CD14-positive monocyte (primary cell): ENCODE measurements at regions not wholly inside any gene's neighbourhood (a gene's known extent, or its start where the extent isn't known, plus 50 kb on each side); places are given as distances from the start of the nearest gene placed in this dataset.
A peak's percentile ranks its signal among the peaks of the same experiment; 100 is the strongest.

Experiments
- DNase-seq, 3 donors: peaks; one replicate each; pipeline ENCODE4 v3.0.0-alpha.2; 2011 to 2022
- H2AFZ ChIP-seq: 2 replicates; pipeline ENCODE4 v1.6.0; 2012; ENCODE audit warnings: mild to moderate bottlenecking, low read depth, low read length, inconsistent platforms; ENCODE audit not compliant: insufficient read depth, poor library complexity, severe bottlenecking
- H3K27ac ChIP-seq, 2 donors: 1 replicate in 1 of 2; 2 replicates in 1 of 2; pipeline ENCODE4 v1.5.1; 2012 to 2013; ENCODE audit warnings: low read length in 2 of 2, control low read depth in 1 of 2, inconsistent platforms in 1 of 2, low read depth in 1 of 2, mild to moderate bottlenecking in 1 of 2
- H3K27me3 ChIP-seq, 2 donors: one replicate each; pipeline versions ENCODE4 v1.6.0 to v1.6.1; 2011 to 2013; ENCODE audit warnings: low read length in 2 of 2; ENCODE audit not compliant: control insufficient read depth in 2 of 2, insufficient read depth in 2 of 2
- H3K36me3 ChIP-seq, 2 donors: replicated peaks in 1 of 2; 1 replicate in 1 of 2; 2 replicates in 1 of 2; pipeline versions ENCODE4 v1.5.1 to v1.6.1; 2012 to 2013; ENCODE audit warnings: low read length in 2 of 2, control low read depth in 1 of 2, inconsistent platforms in 1 of 2, mild to moderate bottlenecking in 1 of 2; ENCODE audit not compliant: insufficient read depth in 2 of 2, control insufficient read depth in 1 of 2
- H3K4me1 ChIP-seq, 2 donors: 1 replicate in 1 of 2; 2 replicates in 1 of 2; pipeline versions ENCODE4 v1.5.1 to v1.6.1; 2012 to 2013; ENCODE audit warnings: low read length in 2 of 2, control low read depth in 1 of 2, inconsistent platforms in 1 of 2, mild to moderate bottlenecking in 1 of 2, moderate library complexity in 1 of 2; ENCODE audit not compliant: insufficient read depth in 2 of 2, control insufficient read depth in 1 of 2
- H3K4me2 ChIP-seq: replicated peaks from 2 replicates; pipeline ENCODE3; 2012; ENCODE audit warnings: low read length, moderate library complexity, mild to moderate bottlenecking; ENCODE audit not compliant: poor library complexity, severe bottlenecking; ENCODE audit errors: extremely low read depth
- H3K4me3 ChIP-seq, 3 experiments: fragments of 200-600 bp in 1 of 3; sonication (generic) in 1 of 3; replicated peaks in 1 of 3; 1 replicate in 2 of 3; 2 replicates in 1 of 3; pipeline ENCODE4 v1.5.1; 2011 to 2013; ENCODE audit warnings: low read length in 3 of 3, mild to moderate bottlenecking in 3 of 3, control low read depth in 2 of 3, low read depth in 2 of 3, inconsistent platforms in 1 of 3, moderate library complexity in 1 of 3
- H3K79me2 ChIP-seq: 2 replicates; pipeline ENCODE4 v1.6.0; 2012; ENCODE audit warnings: mild to moderate bottlenecking, control low read depth, inconsistent platforms, low read length, moderate library complexity; ENCODE audit not compliant: insufficient read depth
- H3K9ac ChIP-seq: 2 replicates; pipeline ENCODE4 v1.6.0; 2017; ENCODE audit warnings: low read length, mild to moderate bottlenecking; ENCODE audit not compliant: insufficient read depth, poor library complexity, severe bottlenecking
- H3K9me3 ChIP-seq, 2 donors: replicated peaks in 1 of 2; 1 replicate in 1 of 2; 2 replicates in 1 of 2; pipeline versions ENCODE4 v1.5.1 to v1.6.1; 2012 to 2013; ENCODE audit warnings: low read length in 2 of 2, control low read depth in 1 of 2; ENCODE audit not compliant: control insufficient read depth in 1 of 2, insufficient read depth in 1 of 2
- H4K20me1 ChIP-seq: 2 replicates; pipeline ENCODE4 v1.6.0; 2012; ENCODE audit warnings: mild to moderate bottlenecking, low read length, control low read depth, moderate library complexity; ENCODE audit not compliant: insufficient read depth
- H3K27ac Mint-ChIP-seq, 7 donors: one replicate each; pipeline ENCODE4 v1.8.0; 2020; ENCODE audit warnings: mild to moderate bottlenecking in 7 of 7, mixed read lengths in 7 of 7, moderate library complexity in 6 of 7, inconsistent platforms in 2 of 7
- H3K27me3 Mint-ChIP-seq, 3 donors: one replicate each; pipeline ENCODE4 v1.8.0; 2021 to 2022; ENCODE audit warnings: low read depth in 3 of 3, mild to moderate bottlenecking in 3 of 3, mixed read lengths in 3 of 3, moderate library complexity in 3 of 3, inconsistent platforms in 1 of 3
- H3K36me3 Mint-ChIP-seq, 2 donors: one replicate each; pipeline ENCODE4 v1.8.0; 2020; ENCODE audit warnings: mixed read lengths in 2 of 2, inconsistent platforms in 1 of 2, mild to moderate bottlenecking in 1 of 2
- H3K4me1 Mint-ChIP-seq: one replicate; pipeline ENCODE4 v1.8.0; 2020; ENCODE audit warnings: mild to moderate bottlenecking, mixed read lengths
- H3K4me3 Mint-ChIP-seq, 2 donors: one replicate each; pipeline ENCODE4 v1.8.0; 2020; ENCODE audit warnings: mild to moderate bottlenecking in 2 of 2, mixed read lengths in 2 of 2, moderate library complexity in 1 of 2
- H3K9me3 Mint-ChIP-seq, 7 donors: one replicate each; pipeline ENCODE4 v1.8.0; 2020 to 2022; ENCODE audit warnings: mixed read lengths in 7 of 7, mild to moderate bottlenecking in 6 of 7, moderate library complexity in 6 of 7, inconsistent platforms in 2 of 7
- WGBS: methylation state at CpG from one replicate; pipeline ENCODE4 v1.1.5; 2013; ENCODE audit warnings: missing lambda C conversion rate; ENCODE audit not compliant: insufficient coverage; 5-methylcytosine and 5-hydroxymethylcytosine counted together
- intact Hi-C, 2 donors: fragments of 100-400 bp; cut with micrococcal nuclease; formaldehyde crosslinking; loops; one replicate each; pipeline versions ENCODE4 v1.15.0 to v1.15.1; 2023
- TF ChIP-seq, protein P1 (sequence below): fragments of 200-600 bp; IDR thresholded peaks from one replicate; pipeline ENCODE4 v1.8.0; 2022; ENCODE audit warnings: antibody characterized with exemption, mild to moderate bottlenecking

DNA sequence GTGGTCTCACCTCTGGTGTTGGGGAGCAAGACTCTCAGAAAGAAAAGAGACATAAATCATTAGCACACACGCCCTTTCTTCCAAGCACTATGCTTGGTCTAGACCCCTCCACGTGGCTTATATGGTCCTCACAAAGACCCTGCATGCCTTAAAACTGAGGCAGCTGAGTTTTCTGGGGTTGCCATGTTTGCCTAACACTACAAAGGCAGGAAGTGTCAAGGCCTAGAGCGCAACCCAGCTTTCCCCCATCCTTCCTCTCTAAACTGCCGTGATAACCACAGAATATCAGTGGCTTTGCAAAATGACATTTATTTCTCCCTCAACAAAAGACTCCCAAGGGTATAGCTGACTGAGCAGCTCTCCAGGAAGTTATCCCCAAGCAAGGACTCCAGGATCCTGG lies 146.5 kb upstream of the TOP1 start:
- Mint-ChIP-seq H3K9me3 (peaks cover 0 to 8% (median 3%) of the 10 kb centered on the region in 7 donors), H3K4me3 (peak overlapping the region in 1 of 2 donors; percentile 54), H3K4me1 (peaks cover 35% of the 10 kb centered on the region), H3K27me3 (peaks cover 0 to 1% (median 1%) of the 10 kb centered on the region in 3 donors), H3K36me3 (no peaks in the 10 kb centered on the region), H3K27ac (peak overlapping the region in 2 of 7 donors; percentile 46 to 48)
- TF ChIP-seq, protein P1, sequence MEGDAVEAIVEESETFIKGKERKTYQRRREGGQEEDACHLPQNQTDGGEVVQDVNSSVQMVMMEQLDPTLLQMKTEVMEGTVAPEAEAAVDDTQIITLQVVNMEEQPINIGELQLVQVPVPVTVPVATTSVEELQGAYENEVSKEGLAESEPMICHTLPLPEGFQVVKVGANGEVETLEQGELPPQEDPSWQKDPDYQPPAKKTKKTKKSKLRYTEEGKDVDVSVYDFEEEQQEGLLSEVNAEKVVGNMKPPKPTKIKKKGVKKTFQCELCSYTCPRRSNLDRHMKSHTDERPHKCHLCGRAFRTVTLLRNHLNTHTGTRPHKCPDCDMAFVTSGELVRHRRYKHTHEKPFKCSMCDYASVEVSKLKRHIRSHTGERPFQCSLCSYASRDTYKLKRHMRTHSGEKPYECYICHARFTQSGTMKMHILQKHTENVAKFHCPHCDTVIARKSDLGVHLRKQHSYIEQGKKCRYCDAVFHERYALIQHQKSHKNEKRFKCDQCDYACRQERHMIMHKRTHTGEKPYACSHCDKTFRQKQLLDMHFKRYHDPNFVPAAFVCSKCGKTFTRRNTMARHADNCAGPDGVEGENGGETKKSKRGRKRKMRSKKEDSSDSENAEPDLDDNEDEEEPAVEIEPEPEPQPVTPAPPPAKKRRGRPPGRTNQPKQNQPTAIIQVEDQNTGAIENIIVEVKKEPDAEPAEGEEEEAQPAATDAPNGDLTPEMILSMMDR, result no peak
- WGBS, result 6% methylated on average over 4 of the region's 4 CpGs
- no peaks in the 10 kb centered on the region for H3K9me3 ChIP-seq
- intact Hi-C loops, result no loop called here
- no peaks in the 10 kb centered on the region for H3K79me2 ChIP-seq
- DNase-seq, result no peak
- H2AFZ ChIP-seq, result peak overlapping the region; percentile 59
- H3K9ac ChIP-seq, result no peak overlapping the region
- H3K27me3 ChIP-seq, result no peaks in the 10 kb centered on the region
- H4K20me1 ChIP-seq, result no peaks in the 10 kb centered on the region
- no peak overlapping the region for H3K27ac ChIP-seq
- H3K36me3 ChIP-seq, result no peaks in the 10 kb centered on the region
- H3K4me3 ChIP-seq, result no peak overlapping the region
- H3K4me2 ChIP-seq, result no peak overlapping the region
- H3K4me1 ChIP-seq, result peaks cover 16 to 27% of the 10 kb centered on the region in 2 donors

DNA sequence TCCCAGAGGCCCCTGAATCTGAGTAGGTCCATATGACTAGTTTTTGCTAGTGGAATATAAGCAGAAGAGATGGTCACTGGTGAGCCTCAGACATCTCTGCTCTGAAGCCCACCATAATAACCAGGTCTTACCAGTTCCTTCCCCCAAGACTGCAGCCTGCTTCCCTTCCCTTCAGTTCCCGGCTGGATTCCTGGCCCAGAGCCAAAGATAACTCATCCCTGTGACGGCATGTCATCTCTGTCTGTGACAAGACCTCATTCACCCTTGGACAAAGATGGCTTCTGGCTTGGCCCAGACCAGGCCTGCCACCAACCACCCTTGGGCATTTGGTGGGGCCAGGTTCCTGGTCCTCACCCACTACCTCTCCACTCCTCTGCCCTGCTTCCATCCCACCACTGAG lies 145.5 kb upstream of the TOP1 start:
- TF ChIP-seq, protein P1, result no peak
- Histone ChIP-seq H3K27ac (no peak overlapping the region), H3K9me3 (no peaks in the 10 kb centered on the region), H2AFZ (no peak overlapping the region), H3K4me2 (no peak overlapping the region), H4K20me1 (no peaks in the 10 kb centered on the region), H3K4me3 (no peak overlapping the region), H3K4me1 (peaks cover 16 to 27% of the 10 kb centered on the region in 2 donors), H3K79me2 (no peaks in the 10 kb centered on the region), H3K36me3 (no peaks in the 10 kb centered on the region), H3K27me3 (no peaks in the 10 kb centered on the region), H3K9ac (no peak overlapping the region)
- Mint-ChIP-seq H3K27me3 (peaks cover 0 to 1% (median 1%) of the 10 kb centered on the region in 3 donors), H3K9me3 (peaks cover 0 to 8% (median 3%) of the 10 kb centered on the region in 7 donors), H3K4me1 (peaks cover 37% of the 10 kb centered on the region), H3K36me3 (no peaks in the 10 kb centered on the region), H3K4me3 (no peak overlapping the region), H3K27ac (no peak overlapping the region)
- intact Hi-C loops, result no loop called here
- WGBS, result 64% methylated on average over 2 of the region's 2 CpGs
- no peak for DNase-seq
